Hepatocyte (in vitro differentiated cells): ENCODE measurements at regions not wholly inside any gene's neighbourhood (a gene's known extent, or its start where the extent isn't known, plus 50 kb on each side); places are given as distances from the start of the nearest gene placed in this dataset.

Experiments
- DNase-seq: peaks from one replicate; pipeline ENCODE4 v3.0.0-alpha.2; 2016; ENCODE audit warnings: low spot score
- H2AFZ ChIP-seq: fragments of 200-600 bp; sonication (generic); 2 replicates; pipeline ENCODE4 v1.6.0; 2016; ENCODE audit warnings: antibody characterized with exemption, mild to moderate bottlenecking
- H3K27ac ChIP-seq: fragments of 200-600 bp; sonication (generic); 2 replicates; pipeline ENCODE4 v1.5.1; 2016; ENCODE audit warnings: mild to moderate bottlenecking
- H3K27me3 ChIP-seq: fragments of 200-600 bp; sonication (generic); 2 replicates; pipeline ENCODE4 v1.6.1; 2016
- H3K36me3 ChIP-seq: fragments of 200-600 bp; sonication (generic); replicated peaks from 2 replicates; pipeline ENCODE4 v1.5.1; 2016; ENCODE audit warnings: low read depth; ENCODE audit not compliant: insufficient read depth
- H3K4me1 ChIP-seq: fragments of 200-600 bp; sonication (generic); 2 replicates; pipeline ENCODE4 v1.5.1; 2016; ENCODE audit warnings: mild to moderate bottlenecking, moderate library complexity; ENCODE audit not compliant: insufficient read depth
- H3K4me2 ChIP-seq: fragments of 200-600 bp; sonication (generic); 2 replicates; pipeline ENCODE4 v1.6.0; 2016
- H3K4me3 ChIP-seq: fragments of 200-600 bp; sonication (generic); 2 replicates; pipeline ENCODE4 v1.5.1; 2016; ENCODE audit warnings: mild to moderate bottlenecking
- H3K79me2 ChIP-seq: fragments of 200-600 bp; sonication (generic); 2 replicates; pipeline ENCODE4 v1.6.0; 2017; ENCODE audit warnings: mild to moderate bottlenecking
- H3K9me2 ChIP-seq: fragments of 200-600 bp; sonication (generic); replicated peaks from 2 replicates; pipeline ENCODE4 v1.6.0; 2017; ENCODE audit warnings: mild to moderate bottlenecking; ENCODE audit not compliant: insufficient read depth
- H3K9me3 ChIP-seq: fragments of 200-600 bp; sonication (generic); 2 replicates; pipeline ENCODE4 v1.5.1; 2016; ENCODE audit warnings: low read depth, mild to moderate bottlenecking
- H4K20me1 ChIP-seq: fragments of 200-600 bp; sonication (generic); 2 replicates; pipeline ENCODE4 v1.6.0; 2016; ENCODE audit warnings: mild to moderate bottlenecking; ENCODE audit not compliant: insufficient read depth, poor library complexity, severe bottlenecking
- CTCF ChIP-seq: fragments of 200-600 bp; sonication (generic); IDR thresholded peaks from 2 replicates; pipeline ENCODE4 v1.5.1; 2016; ENCODE audit warnings: antibody characterized with exemption, mild to moderate bottlenecking; ENCODE audit not compliant: poor library complexity
- EZH2 ChIP-seq: fragments of 200-600 bp; sonication (generic); IDR thresholded peaks from 2 replicates; pipeline ENCODE4 v1.6.1; 2016; ENCODE audit warnings: antibody characterized with exemption, mild to moderate bottlenecking, borderline replicate concordance
- EZH2phosphoT487 ChIP-seq: fragments of 200-600 bp; sonication (generic); IDR thresholded peaks from one replicate; pipeline ENCODE4 v1.6.1; 2018; ENCODE audit warnings: antibody characterized with exemption, mild to moderate bottlenecking, low read depth, moderate library complexity; ENCODE audit not compliant: unreplicated experiment, severe bottlenecking
- whole genome bisulfite sequencing: methylation state at CpG from one replicate; pipeline ENCODE4 v1.1.6; 2016; ENCODE audit warnings: low lambda C conversion rate; ENCODE audit errors: missing lambda C conversion rate; 5-methylcytosine and 5-hydroxymethylcytosine counted together

GRCh38 chr3:26202169-26202568 lies 412.3 kb downstream of the OXSM start:
- no peaks in the 10 kb centered on the region for H3K79me2 ChIP-seq
- no peak for DNase-seq
- no peaks in the 10 kb centered on the region for H3K36me3 ChIP-seq
- H3K27ac ChIP-seq: no peak overlapping the region
- H3K9me3 ChIP-seq: no peaks in the 10 kb centered on the region
- no peaks in the 10 kb centered on the region for H3K9me2 ChIP-seq
- H3K4me3 ChIP-seq: no peak overlapping the region
- 70% methylated on average over 3 of the region's 3 CpGs for WGBS
- no peak overlapping the region for H2AFZ ChIP-seq
- no peaks in the 10 kb centered on the region for H3K4me1 ChIP-seq
- H4K20me1 ChIP-seq: no peaks in the 10 kb centered on the region
- H3K27me3 ChIP-seq: no peaks in the 10 kb centered on the region
- TF ChIP-seq EZH2phosphoT487: no peak
- no peak overlapping the region for H3K4me2 ChIP-seq

GRCh38 chr3:26205475-26205874 lies 415.6 kb downstream of the OXSM start:
- WGBS: 96% methylated on average over 1 of the region's 1 CpG
- H3K4me3 ChIP-seq: no peak overlapping the region
- no peaks in the 10 kb centered on the region for H3K36me3 ChIP-seq
- DNase-seq: no peak
- no peaks in the 10 kb centered on the region for H4K20me1 ChIP-seq
- H3K9me3 ChIP-seq: peaks cover 3% of the 10 kb centered on the region
- H3K4me2 ChIP-seq: no peak overlapping the region
- no peaks in the 10 kb centered on the region for H3K9me2 ChIP-seq
- H2AFZ ChIP-seq: no peak overlapping the region
- TF ChIP-seq EZH2 (no peak), CTCF (no peak), EZH2phosphoT487 (no peak)
- no peaks in the 10 kb centered on the region for H3K27me3 ChIP-seq
- no peaks in the 10 kb centered on the region for H3K4me1 ChIP-seq
- no peaks in the 10 kb centered on the region for H3K79me2 ChIP-seq
- no peak overlapping the region for H3K27ac ChIP-seq

DNA sequence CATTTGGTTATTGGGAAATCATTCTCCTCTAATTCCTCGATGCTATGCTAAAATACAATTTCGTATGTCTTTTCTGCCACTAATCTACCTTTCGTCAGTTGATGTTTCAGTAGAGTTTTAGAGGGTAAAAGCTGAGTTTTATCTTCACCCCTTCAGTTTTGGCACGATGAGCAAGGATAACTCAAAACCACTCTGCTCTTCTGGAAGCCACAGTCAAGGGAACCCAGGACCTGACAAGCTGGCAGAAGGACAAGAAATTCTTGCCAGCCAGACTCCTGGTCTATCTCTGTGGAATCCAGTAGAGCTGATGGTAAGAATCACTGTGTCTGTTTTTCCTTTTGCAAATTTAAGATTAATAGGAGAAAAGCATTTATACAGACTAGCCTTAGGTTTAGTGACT lies 414.4 kb upstream of the LRRC3B start:
- Histone ChIP-seq H3K27me3 (no peaks in the 10 kb centered on the region), H3K27ac (no peak overlapping the region), H3K9me3 (peaks cover 5% of the 10 kb centered on the region), H2AFZ (no peak overlapping the region), H4K20me1 (no peaks in the 10 kb centered on the region), H3K4me1 (no peaks in the 10 kb centered on the region), H3K9me2 (no peaks in the 10 kb centered on the region), H3K4me3 (no peak overlapping the region), H3K36me3 (no peaks in the 10 kb centered on the region), H3K4me2 (no peak overlapping the region), H3K79me2 (no peaks in the 10 kb centered on the region)
- TF ChIP-seq EZH2phosphoT487: no peak
- TF ChIP-seq EZH2: no peak
- no peak for TF ChIP-seq CTCF
- WGBS: 80% methylated on average over 4 of the region's 4 CpGs
- DNase-seq: no peak

DNA sequence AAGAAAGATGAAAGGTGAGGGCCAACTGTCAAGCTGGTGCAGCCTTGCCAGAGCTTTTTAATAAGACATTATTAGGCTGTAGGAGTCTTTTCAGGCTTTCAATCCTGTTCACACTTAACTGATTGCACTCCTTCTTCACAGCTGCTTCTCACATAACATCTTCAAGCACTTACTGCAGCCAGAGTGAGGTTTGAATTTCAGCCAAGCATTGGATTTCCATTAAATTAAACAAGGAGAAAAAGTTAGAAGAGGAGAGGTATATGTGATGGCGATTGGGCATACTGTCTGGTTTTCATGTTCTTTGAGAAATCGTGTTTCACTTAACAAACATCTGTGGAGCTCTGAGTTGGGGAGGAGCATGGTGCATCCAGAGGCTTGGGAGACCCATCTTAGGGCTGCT lies 392.8 kb upstream of the LRRC3B start:
- no peak overlapping the region for H3K4me2 ChIP-seq
- peaks cover 7% of the 10 kb centered on the region for H3K4me1 ChIP-seq
- TF ChIP-seq CTCF (no peak), EZH2 (no peak), EZH2phosphoT487 (no peak)
- no peak overlapping the region for H3K27ac ChIP-seq
- no peaks in the 10 kb centered on the region for H3K36me3 ChIP-seq
- no peaks in the 10 kb centered on the region for H3K79me2 ChIP-seq
- WGBS: 66% methylated on average over 2 of the region's 2 CpGs
- H4K20me1 ChIP-seq: no peaks in the 10 kb centered on the region
- H3K9me3 ChIP-seq: no peaks in the 10 kb centered on the region
- H3K9me2 ChIP-seq: no peaks in the 10 kb centered on the region
- DNase-seq: no peak
- H3K4me3 ChIP-seq: no peak overlapping the region
- no peak overlapping the region for H2AFZ ChIP-seq
- H3K27me3 ChIP-seq: no peaks in the 10 kb centered on the region
